GM19395 (cell line): ENCODE measurements at regions not wholly inside any gene's neighbourhood (a gene's known extent, or its start where the extent isn't known, plus 50 kb on each side); places are given as distances from the start of the nearest gene placed in this dataset.

Experiments
- ATAC-seq: cut with Tn5 transposase; IDR thresholded peaks from one replicate; pipeline ENCODE4 v1.9.1; 2021; ENCODE audit warnings: mild to moderate bottlenecking, moderate library complexity; ENCODE audit not compliant: unreplicated experiment

- no peak for ATAC-seq
Measured at GRCh38 chr9:29714860-29715259, 2141.6 kb upstream of the C9orf72 start.

- no peak for ATAC-seq
Measured at GRCh38 chr9:29717631-29718030, 2144.3 kb upstream of the C9orf72 start.

- ATAC-seq, result no peak
Measured at GRCh38 chr9:29730163-29730562, 2156.9 kb upstream of the C9orf72 start.

- no peak for ATAC-seq
Measured at GRCh38 chr9:29740518-29740917, 2167.2 kb upstream of the C9orf72 start.

- no peak for ATAC-seq
Measured at GRCh38 chr9:29741169-29741568, 2167.9 kb upstream of the C9orf72 start.

- ATAC-seq, result no peak
Measured at GRCh38 chr9:29750062-29750461, 2176.8 kb upstream of the C9orf72 start.

GRCh38 chr9:29751226-29751625, 2177.9 kb upstream of the C9orf72 start:
- no peak for ATAC-seq

- no peak for ATAC-seq
Measured at GRCh38 chr9:29753638-29754037, 2180.4 kb upstream of the C9orf72 start.

GRCh38 chr9:29769019-29769418, 2195.7 kb upstream of the C9orf72 start:
- ATAC-seq, result no peak

GRCh38 chr9:29773676-29774075, 2200.4 kb upstream of the C9orf72 start:
- ATAC-seq, result no peak

- ATAC-seq, result no peak
Measured at GRCh38 chr9:29775491-29775890, 2202.2 kb upstream of the C9orf72 start.

GRCh38 chr9:29778281-29778849, 2205.1 kb upstream of the C9orf72 start:
- ATAC-seq, result no peak

GRCh38 chr9:29793970-29794369, 2220.7 kb upstream of the C9orf72 start:
- ATAC-seq, result no peak

- ATAC-seq, result peak; percentile 91
Measured at GRCh38 chr9:29796291-29796952, 2223.1 kb upstream of the C9orf72 start.

GRCh38 chr9:29798599-29798998, 2225.3 kb upstream of the C9orf72 start:
- no peak for ATAC-seq

- no peak for ATAC-seq
Measured at GRCh38 chr9:29799227-29799626, 2225.9 kb upstream of the C9orf72 start.

- no peak for ATAC-seq
Measured at GRCh38 chr9:29800821-29801220, 2227.5 kb upstream of the C9orf72 start.

GRCh38 chr9:29802454-29802853, 2229.2 kb upstream of the C9orf72 start:
- no peak for ATAC-seq

GRCh38 chr9:29806937-29807618, 2233.8 kb upstream of the C9orf72 start:
- ATAC-seq, result no peak

GRCh38 chr9:29816954-29817703, 2243.8 kb upstream of the C9orf72 start:
- no peak for ATAC-seq

GRCh38 chr9:29822458-29822857, 2249.2 kb upstream of the C9orf72 start:
- ATAC-seq, result no peak

GRCh38 chr9:29826421-29826820, 2253.1 kb upstream of the C9orf72 start:
- ATAC-seq, result no peak
